ENCODE measurements at regions not wholly inside any gene's neighbourhood (a gene's known extent, or its start where the extent isn't known, plus 50 kb on each side); places are given as distances from the start of the nearest gene placed in this dataset.

DNA sequence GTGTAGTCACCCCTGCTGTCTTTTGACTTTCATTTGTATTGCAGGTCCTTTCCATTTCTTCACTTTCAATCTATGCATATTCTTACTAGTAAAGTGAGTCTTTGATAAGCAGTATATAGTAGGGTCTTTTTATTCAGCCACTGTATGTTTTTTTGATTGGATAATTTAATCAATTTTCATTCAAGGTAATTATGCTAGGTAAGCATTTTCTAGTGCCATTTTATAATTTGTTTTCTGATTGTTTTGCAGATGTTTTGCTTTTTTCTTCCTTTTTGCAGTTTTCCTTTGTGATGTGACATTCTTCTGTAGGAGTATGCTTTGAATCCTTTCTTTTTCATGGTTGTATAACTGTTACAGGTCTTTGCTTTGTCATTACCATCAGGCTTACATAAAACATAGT is 504.3 kb upstream of the GBE1 start:
- TF ChIP-seq EP300 (IDR thresholded peaks at IDR 0.05; ENCODE audit: borderline replicate concordance) (no peak), EGR1 (IDR thresholded peaks at IDR 0.05) (no peak), RAD21 (IDR thresholded peaks at IDR 0.05; ENCODE audit: low read depth) (no peak)

DNA sequence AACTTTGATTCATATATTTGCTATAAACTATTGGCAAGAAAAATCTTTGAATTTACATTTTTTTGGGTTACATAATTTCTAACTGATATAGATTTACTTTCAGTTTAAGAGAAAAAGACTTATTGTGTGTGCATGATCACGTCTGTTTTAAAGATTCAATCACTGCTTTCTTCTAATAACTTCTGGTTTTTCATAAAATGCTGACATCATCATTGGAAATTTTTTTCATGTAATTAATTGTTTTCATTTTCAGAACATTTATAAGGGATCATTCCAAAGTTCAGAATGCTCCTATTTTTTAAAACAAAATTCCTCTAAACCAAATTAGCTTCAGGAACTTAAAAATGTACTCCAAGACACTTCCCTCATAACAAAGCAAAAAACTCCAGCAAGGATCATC is 500.7 kb upstream of the GBE1 start:
- TF ChIP-seq TAF1 (IDR thresholded peaks at IDR 0.05; ENCODE audit: low read depth): no peak

DNA sequence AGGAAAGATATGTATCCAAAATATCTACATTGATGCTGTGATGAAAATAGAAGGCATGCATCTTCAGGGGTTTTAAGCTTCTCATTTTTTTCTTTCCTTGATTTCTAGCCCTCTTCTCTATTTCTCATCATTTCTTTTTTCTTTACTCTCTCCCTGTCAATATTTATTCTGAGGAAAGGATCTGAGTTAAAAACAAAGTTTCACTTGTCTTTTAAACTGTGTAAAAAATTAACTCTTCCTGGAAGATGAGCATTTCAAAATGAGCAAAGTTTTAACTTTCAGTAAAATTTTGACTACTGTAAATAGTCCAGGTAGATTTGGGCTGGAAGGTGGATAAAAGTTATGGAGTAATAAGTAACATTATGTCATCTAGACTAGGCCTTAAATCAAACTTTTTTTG is 500.2 kb upstream of the GBE1 start:
- TF ChIP-seq ZBTB7A (IDR thresholded peaks at IDR 0.05; ENCODE audit: low read depth) (no peak), YY1 (IDR thresholded peaks at IDR 0.05; ENCODE audit: low read depth) (no peak), EGR1 (IDR thresholded peaks at IDR 0.05) (no peak), TAF1 (IDR thresholded peaks at IDR 0.05; ENCODE audit: low read depth) (no peak), NFIC (IDR thresholded peaks at IDR 0.05) (no peak), CREB1 (IDR thresholded peaks at IDR 0.05; ENCODE audit: low read depth) (no peak), TCF12 (IDR thresholded peaks at IDR 0.05; ENCODE audit: low read depth) (no peak), CEBPB (IDR thresholded peaks at IDR 0.05) (no peak), FOXM1 (IDR thresholded peaks at IDR 0.05; ENCODE audit: borderline replicate concordance, low read depth) (no peak), RAD21 (IDR thresholded peaks at IDR 0.05; ENCODE audit: low read depth) (no peak), TEAD4 (IDR thresholded peaks at IDR 0.05) (no peak), EP300 (IDR thresholded peaks at IDR 0.05; ENCODE audit: borderline replicate concordance) (no peak)
- TF ChIP-seq, protein P1, sequence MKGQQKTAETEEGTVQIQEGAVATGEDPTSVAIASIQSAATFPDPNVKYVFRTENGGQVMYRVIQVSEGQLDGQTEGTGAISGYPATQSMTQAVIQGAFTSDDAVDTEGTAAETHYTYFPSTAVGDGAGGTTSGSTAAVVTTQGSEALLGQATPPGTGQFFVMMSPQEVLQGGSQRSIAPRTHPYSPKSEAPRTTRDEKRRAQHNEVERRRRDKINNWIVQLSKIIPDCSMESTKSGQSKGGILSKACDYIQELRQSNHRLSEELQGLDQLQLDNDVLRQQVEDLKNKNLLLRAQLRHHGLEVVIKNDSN (IDR thresholded peaks at IDR 0.05): no peak
- TF ChIP-seq, protein P2, sequence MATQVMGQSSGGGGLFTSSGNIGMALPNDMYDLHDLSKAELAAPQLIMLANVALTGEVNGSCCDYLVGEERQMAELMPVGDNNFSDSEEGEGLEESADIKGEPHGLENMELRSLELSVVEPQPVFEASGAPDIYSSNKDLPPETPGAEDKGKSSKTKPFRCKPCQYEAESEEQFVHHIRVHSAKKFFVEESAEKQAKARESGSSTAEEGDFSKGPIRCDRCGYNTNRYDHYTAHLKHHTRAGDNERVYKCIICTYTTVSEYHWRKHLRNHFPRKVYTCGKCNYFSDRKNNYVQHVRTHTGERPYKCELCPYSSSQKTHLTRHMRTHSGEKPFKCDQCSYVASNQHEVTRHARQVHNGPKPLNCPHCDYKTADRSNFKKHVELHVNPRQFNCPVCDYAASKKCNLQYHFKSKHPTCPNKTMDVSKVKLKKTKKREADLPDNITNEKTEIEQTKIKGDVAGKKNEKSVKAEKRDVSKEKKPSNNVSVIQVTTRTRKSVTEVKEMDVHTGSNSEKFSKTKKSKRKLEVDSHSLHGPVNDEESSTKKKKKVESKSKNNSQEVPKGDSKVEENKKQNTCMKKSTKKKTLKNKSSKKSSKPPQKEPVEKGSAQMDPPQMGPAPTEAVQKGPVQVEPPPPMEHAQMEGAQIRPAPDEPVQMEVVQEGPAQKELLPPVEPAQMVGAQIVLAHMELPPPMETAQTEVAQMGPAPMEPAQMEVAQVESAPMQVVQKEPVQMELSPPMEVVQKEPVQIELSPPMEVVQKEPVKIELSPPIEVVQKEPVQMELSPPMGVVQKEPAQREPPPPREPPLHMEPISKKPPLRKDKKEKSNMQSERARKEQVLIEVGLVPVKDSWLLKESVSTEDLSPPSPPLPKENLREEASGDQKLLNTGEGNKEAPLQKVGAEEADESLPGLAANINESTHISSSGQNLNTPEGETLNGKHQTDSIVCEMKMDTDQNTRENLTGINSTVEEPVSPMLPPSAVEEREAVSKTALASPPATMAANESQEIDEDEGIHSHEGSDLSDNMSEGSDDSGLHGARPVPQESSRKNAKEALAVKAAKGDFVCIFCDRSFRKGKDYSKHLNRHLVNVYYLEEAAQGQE (IDR thresholded peaks at IDR 0.05; ENCODE audit: low read depth): no peak
- TF ChIP-seq, protein P3, sequence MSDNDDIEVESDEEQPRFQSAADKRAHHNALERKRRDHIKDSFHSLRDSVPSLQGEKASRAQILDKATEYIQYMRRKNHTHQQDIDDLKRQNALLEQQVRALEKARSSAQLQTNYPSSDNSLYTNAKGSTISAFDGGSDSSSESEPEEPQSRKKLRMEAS (IDR thresholded peaks at IDR 0.05): no peak

DNA sequence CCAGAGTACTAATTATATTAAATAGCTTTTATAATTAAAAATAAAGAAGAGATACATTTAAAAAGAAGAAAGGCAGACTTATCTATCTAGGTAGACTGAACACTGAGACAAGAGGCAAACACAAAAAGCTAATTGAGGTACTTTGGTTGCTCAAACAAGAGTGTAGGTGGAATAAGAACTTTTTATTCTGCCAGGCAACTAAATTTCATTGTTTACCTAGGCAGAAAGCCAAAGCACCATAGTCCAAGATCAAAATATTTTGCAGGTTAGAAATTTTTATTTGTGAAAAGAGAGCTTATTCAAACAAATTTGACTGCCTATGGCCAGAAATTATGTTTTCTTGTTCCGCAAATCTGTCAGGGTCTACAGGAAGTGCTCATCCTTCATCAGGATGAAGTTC is 499.6 kb upstream of the GBE1 start:
- TF ChIP-seq FOXM1 (IDR thresholded peaks at IDR 0.05; ENCODE audit: borderline replicate concordance, low read depth) (no peak), ZBTB7A (IDR thresholded peaks at IDR 0.05; ENCODE audit: low read depth) (no peak), YY1 (IDR thresholded peaks at IDR 0.05; ENCODE audit: low read depth) (no peak), CEBPB (IDR thresholded peaks at IDR 0.05) (no peak), TCF12 (IDR thresholded peaks at IDR 0.05; ENCODE audit: low read depth) (no peak), TEAD4 (IDR thresholded peaks at IDR 0.05) (no peak), TAF1 (IDR thresholded peaks at IDR 0.05; ENCODE audit: low read depth) (no peak), RAD21 (IDR thresholded peaks at IDR 0.05; ENCODE audit: low read depth) (no peak), EGR1 (IDR thresholded peaks at IDR 0.05) (no peak), EP300 (IDR thresholded peaks at IDR 0.05; ENCODE audit: borderline replicate concordance) (no peak), CREB1 (IDR thresholded peaks at IDR 0.05; ENCODE audit: low read depth) (no peak), NFIC (IDR thresholded peaks at IDR 0.05) (no peak)
- TF ChIP-seq, protein P2 (IDR thresholded peaks at IDR 0.05; ENCODE audit: low read depth): no peak
- TF ChIP-seq, protein P3 (IDR thresholded peaks at IDR 0.05): no peak
- TF ChIP-seq, protein P1 (IDR thresholded peaks at IDR 0.05): no peak

DNA sequence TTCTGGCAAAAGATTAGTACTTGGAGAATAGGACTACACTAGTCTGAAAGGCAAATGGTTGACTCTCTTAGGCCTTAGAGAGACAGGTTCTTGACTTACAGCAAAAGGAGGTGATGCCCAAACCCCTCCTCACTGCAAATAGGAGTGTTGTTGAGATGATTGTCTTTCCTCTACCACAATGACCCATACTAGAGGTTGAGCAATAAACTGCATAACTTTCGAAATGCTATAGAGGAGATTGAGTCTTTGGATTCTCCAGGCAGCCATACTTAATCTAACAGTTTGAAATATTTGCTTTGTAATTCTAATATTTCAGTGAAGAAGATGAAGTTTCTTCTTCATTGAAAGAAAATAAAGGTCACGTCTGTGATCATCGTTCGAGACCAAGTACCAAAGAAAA is 498.5 kb upstream of the GBE1 start:
- TF ChIP-seq EP300 (IDR thresholded peaks at IDR 0.05; ENCODE audit: borderline replicate concordance): no peak
- TF ChIP-seq CREB1 (IDR thresholded peaks at IDR 0.05; ENCODE audit: low read depth): no peak
- TF ChIP-seq, protein P2 (IDR thresholded peaks at IDR 0.05; ENCODE audit: low read depth): no peak
- TF ChIP-seq, protein P1 (IDR thresholded peaks at IDR 0.05): no peak
- no peak for TF ChIP-seq TEAD4 (IDR thresholded peaks at IDR 0.05)
- TF ChIP-seq ZBTB7A (IDR thresholded peaks at IDR 0.05; ENCODE audit: low read depth): no peak
- TF ChIP-seq RAD21 (IDR thresholded peaks at IDR 0.05; ENCODE audit: low read depth): no peak
- no peak for TF ChIP-seq TAF1 (IDR thresholded peaks at IDR 0.05; ENCODE audit: low read depth)
- TF ChIP-seq EGR1 (IDR thresholded peaks at IDR 0.05): no peak
- no peak for TF ChIP-seq YY1 (IDR thresholded peaks at IDR 0.05; ENCODE audit: low read depth)
- TF ChIP-seq TCF12 (IDR thresholded peaks at IDR 0.05; ENCODE audit: low read depth): no peak
- TF ChIP-seq CEBPB (IDR thresholded peaks at IDR 0.05): no peak
- no peak for TF ChIP-seq FOXM1 (IDR thresholded peaks at IDR 0.05; ENCODE audit: borderline replicate concordance, low read depth)
- no peak for TF ChIP-seq NFIC (IDR thresholded peaks at IDR 0.05)
- TF ChIP-seq, protein P3 (IDR thresholded peaks at IDR 0.05): no peak
